HG03175 (cell line): ENCODE measurements at regions not wholly inside any gene's neighbourhood (a gene's known extent, or its start where the extent isn't known, plus 50 kb on each side); places are given as distances from the start of the nearest gene placed in this dataset.
"Not testable (repeated sequence)": the region's sequence is repeated elsewhere in the genome, so short reads cannot be mapped to it uniquely, and the experiment has no call there.

ENCODE experiments used
- ATAC-seq: cut with Tn5 transposase; IDR thresholded peaks from one replicate; pipeline ENCODE4 v1.9.1; 2021; ENCODE audit warnings: mild to moderate bottlenecking, moderate library complexity; ENCODE audit not compliant: unreplicated experiment

DNA sequence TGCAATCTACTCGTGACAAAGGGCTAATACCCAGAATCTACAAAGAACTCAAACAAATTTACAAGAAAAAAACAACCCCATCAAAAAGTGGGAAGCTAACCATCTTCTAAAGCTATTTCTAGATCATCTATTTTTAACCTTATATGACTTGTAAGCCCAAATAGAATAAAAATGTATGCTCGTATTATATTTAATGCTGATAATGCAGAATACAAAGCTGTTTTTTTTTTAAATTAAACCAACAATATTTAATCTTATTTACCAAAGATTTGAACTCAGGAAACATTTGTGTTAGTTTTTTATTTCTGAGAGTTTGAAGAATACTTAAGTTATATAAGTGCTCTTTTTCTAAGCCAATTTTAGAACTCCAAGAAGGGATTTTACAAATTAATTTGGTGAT, 652.1 kb downstream of the LRRC70 start:
- ATAC-seq, result no peak

GRCh38 chr5:63228154-63228553, 649.5 kb downstream of the LRRC70 start:
- no peak for ATAC-seq

- no peak for ATAC-seq
Observed at GRCh38 chr5:63220244-63220643, 641.6 kb downstream of the LRRC70 start.

GRCh38 chr5:63217422-63217821, 638.8 kb downstream of the LRRC70 start:
- no peak for ATAC-seq

DNA sequence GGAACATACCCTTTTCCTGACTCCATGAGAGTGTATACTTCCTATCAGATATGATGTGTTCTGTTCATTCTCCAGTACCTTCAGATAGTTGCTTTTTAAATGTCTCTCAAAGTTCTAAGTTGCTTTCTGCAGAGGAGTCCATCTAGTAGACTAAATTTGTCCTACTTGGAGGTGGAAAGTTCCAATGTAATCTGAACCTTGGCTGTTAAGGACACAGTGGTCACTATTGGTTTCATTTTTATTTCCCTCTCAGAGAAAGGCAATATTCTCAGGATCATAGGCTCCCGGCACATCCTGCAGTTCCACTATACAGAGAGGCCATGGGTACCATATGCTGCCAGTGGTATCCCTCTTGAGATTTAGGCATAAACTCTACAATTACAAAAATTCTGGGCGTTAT, 634.6 kb downstream of the LRRC70 start:
- no peak for ATAC-seq

DNA sequence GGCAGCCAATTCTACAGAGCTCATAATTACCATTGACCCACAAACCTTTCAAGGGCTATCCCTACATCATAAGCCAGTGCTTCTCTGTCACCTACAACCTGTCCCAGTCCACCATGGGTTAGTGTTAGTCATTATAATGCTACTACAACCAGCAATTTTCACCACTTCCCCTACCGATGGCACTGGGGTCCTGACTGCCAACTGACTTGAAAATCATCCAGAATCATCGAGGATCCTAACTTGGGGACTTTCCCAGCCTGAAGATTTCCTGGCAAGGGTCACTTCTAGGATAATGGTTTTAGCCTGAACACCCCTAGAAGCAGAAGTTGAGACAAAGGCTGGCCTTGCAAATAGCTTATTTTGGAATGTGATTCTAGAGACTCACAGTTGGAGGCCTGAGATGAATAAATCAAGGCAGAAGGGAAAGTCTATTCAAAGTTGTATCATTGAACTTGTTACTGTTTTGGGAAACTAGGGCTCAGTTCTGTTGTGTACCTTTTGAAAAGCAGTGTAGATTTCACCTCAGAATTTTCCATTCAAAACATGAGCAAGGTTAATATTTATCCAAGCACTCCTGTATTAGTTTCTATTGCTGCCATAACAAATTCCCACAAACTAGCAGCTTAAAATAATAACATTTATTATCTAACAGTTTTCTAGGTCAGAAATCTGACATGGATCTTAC, 633.0 kb downstream of the LRRC70 start:
- ATAC-seq, result no peak

GRCh38 chr5:63205976-63206375, 627.4 kb downstream of the LRRC70 start:
- no peak for ATAC-seq

DNA sequence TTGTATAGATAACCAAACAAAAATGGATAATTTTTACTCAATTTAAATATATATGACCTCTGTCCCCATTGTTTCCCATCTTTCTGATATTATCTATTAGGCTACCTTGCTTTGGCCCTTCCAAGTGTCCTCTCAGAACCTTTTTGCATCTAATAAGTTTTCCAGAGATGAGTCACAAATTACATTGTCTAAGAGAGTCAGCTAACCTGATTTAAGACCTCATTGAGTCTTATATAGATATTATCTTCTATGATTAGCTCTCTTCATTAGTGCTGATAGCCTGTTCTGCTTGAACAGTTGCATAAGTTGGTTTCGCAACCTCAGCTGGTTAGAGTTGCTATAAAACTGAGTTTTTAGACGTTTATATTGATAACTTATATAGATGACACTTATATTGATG, 623.1 kb downstream of the LRRC70 start:
- no peak for ATAC-seq

- no peak for ATAC-seq
Observed at GRCh38 chr5:63194126-63194525, 615.5 kb downstream of the LRRC70 start.

DNA sequence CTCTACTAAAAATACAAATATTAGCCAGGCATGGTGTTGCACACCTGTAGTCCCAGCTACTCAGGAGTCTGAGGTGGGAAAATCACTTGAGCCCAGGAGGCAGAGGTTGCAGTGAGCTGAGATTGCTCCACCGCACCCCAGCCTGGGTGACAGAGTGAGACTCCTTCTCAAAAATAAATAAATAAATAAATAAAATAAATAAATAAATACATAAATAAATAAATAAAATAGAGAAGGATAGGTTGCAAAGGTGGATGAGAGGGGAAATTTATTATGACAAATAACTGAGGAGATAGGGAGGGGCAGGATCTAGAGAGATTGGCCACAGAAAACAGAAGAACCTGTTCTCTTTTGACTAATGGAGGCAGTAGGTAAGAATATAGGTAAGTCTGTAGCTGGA, 601.6 kb downstream of the LRRC70 start:
- not testable (repeated sequence) for ATAC-seq

GRCh38 chr5:63175850-63176249, 597.2 kb downstream of the LRRC70 start:
- no peak for ATAC-seq

DNA sequence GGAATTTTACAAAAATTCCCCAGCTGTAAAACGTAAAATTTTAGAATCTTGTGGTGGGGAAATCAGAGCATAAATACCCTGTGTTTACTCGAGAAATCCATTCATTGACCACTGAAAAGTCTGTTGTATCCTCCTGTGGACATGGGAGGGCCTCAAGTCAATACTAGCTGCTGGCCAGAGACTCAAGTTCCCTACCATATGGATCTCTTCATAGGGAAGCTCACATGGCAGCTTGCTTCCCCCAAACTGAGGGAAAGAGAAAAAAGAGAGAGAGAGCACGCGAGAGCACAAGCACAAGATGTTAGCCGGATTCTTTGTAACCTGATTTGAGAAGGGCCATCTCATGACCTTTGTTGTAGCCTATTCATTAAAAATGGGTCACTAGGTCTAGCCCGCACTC, 591.9 kb downstream of the LRRC70 start:
- no peak for ATAC-seq

DNA sequence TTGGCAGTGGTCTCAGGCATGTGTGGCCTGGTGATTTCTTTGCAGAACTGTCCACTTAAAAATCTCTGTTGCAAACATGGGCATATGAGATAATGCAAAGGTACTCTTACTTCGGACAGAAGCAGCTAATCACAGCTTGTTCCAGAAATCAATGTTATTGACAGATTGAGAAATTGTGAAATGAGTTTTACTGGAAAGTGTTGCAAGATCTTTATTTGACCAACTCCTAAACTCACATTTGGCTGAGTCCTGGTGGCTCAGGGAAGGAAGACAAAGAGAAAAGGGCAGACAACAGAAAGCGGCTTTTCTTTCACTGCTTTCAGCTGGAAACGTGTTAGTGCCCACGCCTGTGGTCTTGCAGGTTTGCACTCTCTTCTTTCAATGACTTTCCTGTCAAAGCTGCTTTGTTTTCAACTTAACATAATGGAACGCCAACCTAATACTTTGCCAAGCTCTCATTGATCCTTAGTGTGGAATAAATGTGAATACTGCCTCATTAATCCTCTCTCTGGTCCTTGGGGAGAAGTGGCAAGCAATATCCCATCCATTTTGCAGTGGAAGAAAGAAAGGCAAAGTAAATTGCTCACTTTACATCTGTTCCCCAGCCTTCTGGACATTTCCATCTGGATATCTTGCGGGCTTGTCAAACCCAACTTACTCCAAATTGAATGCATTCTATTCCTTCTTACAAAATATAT, 586.4 kb downstream of the LRRC70 start:
- no peak for ATAC-seq

- ATAC-seq, result no peak
Observed at GRCh38 chr5:63164339-63164738, 585.7 kb downstream of the LRRC70 start.

DNA sequence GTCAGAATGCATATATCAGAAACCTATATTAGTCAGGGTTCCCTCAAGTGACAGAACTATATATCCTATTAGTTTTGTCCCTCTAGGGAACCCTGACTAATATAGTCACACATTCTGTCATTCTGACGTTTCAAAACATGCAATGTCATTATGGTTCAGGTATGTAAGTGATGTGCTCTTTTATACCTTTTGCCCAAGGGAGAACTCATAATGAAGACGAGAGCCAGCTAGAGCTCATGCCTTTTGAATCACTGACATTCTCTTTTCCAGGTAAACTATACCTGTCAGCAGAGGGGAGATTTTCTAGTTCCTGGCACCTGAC, 576.7 kb downstream of the LRRC70 start:
- no peak for ATAC-seq

GRCh38 chr5:63154476-63155309, 576.1 kb downstream of the LRRC70 start:
- no peak for ATAC-seq

GRCh38 chr5:63152871-63153270, 574.3 kb downstream of the LRRC70 start:
- no peak for ATAC-seq

DNA sequence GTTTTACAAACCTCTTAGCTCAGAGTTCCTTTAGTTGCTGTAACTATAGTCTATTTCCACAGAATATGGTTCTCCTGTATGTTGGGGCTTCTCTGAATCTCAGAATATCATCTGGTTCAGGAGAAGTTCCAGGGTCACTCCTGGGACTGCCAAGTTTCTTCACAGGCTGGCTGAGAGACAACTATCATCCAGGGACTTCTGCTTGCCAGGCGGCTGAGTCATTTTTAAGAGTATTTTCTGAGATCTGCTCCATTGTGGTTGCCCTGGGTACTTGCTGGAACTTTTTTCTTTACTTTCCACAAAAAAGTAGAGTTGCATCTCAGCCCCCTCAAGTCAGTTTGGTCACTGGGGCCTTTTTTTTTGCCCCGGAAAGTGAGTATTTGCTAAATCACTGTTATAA, 566.5 kb downstream of the LRRC70 start:
- no peak for ATAC-seq

GRCh38 chr5:63141591-63141990, 563.0 kb downstream of the LRRC70 start:
- ATAC-seq, result no peak

DNA sequence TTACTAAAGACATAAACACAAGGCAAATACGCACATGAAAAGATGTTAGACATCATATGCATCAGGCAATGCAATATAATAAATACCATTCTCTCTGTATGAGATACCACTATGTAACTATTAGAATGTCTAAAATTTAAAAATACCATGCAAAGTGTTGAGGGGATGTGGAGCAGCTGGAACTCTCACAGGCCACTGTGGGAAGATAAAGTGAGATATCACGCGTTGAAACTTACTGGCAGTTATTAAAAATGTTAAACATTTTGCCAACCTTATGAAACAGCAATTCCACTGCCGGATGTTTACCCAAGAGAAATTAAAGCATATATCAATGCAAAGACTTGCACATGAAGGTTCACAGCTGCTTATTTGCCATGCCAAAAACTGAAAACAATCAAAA, 556.7 kb downstream of the LRRC70 start:
- no peak for ATAC-seq

DNA sequence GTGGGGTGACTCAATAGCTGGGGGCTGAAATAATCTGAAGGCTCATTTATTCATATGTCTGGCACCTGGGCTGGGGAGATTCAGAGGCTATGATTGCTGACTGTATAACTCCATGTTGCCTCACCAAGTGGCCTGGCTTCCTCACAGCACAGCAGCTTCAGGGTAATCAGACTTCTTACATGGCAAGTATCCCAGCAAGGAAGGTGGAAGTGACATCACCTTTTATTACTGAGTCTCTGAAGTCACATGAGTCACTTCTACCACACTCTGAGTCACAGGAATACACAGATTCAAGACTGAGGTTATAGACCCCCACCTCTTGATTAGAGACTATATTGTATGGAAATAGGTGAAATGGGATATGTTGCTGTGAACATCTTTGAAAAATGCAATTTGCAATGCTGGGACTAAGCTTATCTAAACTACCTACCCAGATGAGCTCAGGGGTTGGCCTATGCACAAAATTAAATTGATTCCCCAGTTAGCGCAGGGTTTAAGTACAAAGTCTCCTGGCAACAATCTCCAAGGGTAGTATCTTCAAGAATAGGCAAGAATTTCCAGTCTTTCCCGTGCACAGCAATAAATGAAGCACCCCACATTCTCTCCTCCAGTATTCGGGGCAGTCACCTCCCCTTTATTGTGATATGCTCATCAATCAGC, 553.1 kb downstream of the LRRC70 start:
- no peak for ATAC-seq
